Heart left ventricle (tissue), 13 donors: ENCODE measurements at regions not wholly inside any gene's neighbourhood (a gene's known extent, or its start where the extent isn't known, plus 50 kb on each side); places are given as distances from the start of the nearest gene placed in this dataset.

ENCODE experiments used
- POLR2A ChIP-seq, 2 donors: fragments of 450-650 bp; IDR thresholded peaks; one replicate each; pipeline ENCODE4 v1.6.1; 2017; ENCODE audit warnings: antibody characterized with exemption in 2 of 2, mild to moderate bottlenecking in 2 of 2, moderate library complexity in 2 of 2
- TF ChIP-seq, protein P1 (sequence below), 12 donors: fragments of 200-600 bp; sonication (generic) in 4 of 12; IDR thresholded peaks; one replicate each; pipeline versions ENCODE4 v1.5.0 to v1.8.0; 2018 to 2022; ENCODE audit warnings: antibody characterized with exemption in 12 of 12, mild to moderate bottlenecking in 5 of 12
- donor health status: ischemic (EF 13 %, LVEDD 7.1; RV severe dilation, severe dysfunction).
- donor health status: DM: no; HTN: yes; CAD: no.
- donor health status: DM: no; HTN: no; CAD: no.
- donor health status: ischemic (EF 25% LVEDD 6.9; RV normal size, moderate dysfunction).
- donor health status: ischemic (EF 25% LVEDD 5.7; RV mildly dilated, moderate dysfunction).
- donor health status: ischemic (EF 35%, LVEDD 5.7; RV mildly dilated, moderate dysfunction).
- donor health status: nonischemic (EF 11% LVEDD 7.7; RV severe dilation, severe dysfunction).
- donor health status: DM: yes; HTN: yes; CAD: no.
- donor health status: PGD.
- donor health status: ischemic (EF 29% LVEDD 5.4; RV normal size, mild dysfunction).
- donor health status: nonischemic (EF 23%, LVEDD 6.1; RV moderate dilation, normal function).

- TF ChIP-seq, protein P1, sequence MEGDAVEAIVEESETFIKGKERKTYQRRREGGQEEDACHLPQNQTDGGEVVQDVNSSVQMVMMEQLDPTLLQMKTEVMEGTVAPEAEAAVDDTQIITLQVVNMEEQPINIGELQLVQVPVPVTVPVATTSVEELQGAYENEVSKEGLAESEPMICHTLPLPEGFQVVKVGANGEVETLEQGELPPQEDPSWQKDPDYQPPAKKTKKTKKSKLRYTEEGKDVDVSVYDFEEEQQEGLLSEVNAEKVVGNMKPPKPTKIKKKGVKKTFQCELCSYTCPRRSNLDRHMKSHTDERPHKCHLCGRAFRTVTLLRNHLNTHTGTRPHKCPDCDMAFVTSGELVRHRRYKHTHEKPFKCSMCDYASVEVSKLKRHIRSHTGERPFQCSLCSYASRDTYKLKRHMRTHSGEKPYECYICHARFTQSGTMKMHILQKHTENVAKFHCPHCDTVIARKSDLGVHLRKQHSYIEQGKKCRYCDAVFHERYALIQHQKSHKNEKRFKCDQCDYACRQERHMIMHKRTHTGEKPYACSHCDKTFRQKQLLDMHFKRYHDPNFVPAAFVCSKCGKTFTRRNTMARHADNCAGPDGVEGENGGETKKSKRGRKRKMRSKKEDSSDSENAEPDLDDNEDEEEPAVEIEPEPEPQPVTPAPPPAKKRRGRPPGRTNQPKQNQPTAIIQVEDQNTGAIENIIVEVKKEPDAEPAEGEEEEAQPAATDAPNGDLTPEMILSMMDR (IDR thresholded peaks at IDR 0.05), result no peak
- TF ChIP-seq POLR2A (IDR thresholded peaks at IDR 0.05), result no peak
Observed at GRCh38 chr19:31520633-31521032, 171.4 kb upstream of the TSHZ3 start.
